Astrocyte (in vitro differentiated cells and primary cell): ENCODE measurements at regions not wholly inside any gene's neighbourhood (a gene's known extent, or its start where the extent isn't known, plus 50 kb on each side); places are given as distances from the start of the nearest gene placed in this dataset.

Experiments used
- EZH2 ChIP-seq: IDR thresholded peaks from 2 replicates; pipeline ENCODE4 v1.6.1; 2012; ENCODE audit warnings: mild to moderate bottlenecking, low read length, inconsistent platforms; ENCODE audit not compliant: insufficient read depth
- TF ChIP-seq, protein P1 (sequence below): IDR thresholded peaks from 2 replicates; pipeline ENCODE4 v1.5.1; 2011; ENCODE audit warnings: low read depth, mild to moderate bottlenecking, inconsistent platforms, low read length, moderate library complexity; ENCODE audit not compliant: insufficient read depth

DNA sequence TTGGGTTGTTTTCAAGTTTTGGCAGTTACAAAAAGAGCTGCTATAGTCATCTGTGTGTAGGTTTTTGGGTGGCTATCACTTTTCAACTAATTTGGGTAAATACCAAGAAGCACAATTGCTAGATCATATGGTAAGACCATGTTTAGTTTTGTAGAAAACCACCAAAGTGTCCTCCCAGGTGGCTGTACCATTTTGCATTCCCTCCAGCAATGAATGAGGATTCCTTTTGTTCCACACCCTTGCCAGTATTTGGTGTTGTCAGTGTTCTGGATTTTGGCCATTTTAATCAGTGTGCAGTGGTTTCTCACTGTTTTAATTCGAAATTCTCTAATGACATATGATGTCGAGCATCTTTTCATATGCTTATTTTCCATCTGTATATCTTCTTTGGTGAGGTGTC is 457.5 kb upstream of the ARID1B start:
- TF ChIP-seq, protein P1, sequence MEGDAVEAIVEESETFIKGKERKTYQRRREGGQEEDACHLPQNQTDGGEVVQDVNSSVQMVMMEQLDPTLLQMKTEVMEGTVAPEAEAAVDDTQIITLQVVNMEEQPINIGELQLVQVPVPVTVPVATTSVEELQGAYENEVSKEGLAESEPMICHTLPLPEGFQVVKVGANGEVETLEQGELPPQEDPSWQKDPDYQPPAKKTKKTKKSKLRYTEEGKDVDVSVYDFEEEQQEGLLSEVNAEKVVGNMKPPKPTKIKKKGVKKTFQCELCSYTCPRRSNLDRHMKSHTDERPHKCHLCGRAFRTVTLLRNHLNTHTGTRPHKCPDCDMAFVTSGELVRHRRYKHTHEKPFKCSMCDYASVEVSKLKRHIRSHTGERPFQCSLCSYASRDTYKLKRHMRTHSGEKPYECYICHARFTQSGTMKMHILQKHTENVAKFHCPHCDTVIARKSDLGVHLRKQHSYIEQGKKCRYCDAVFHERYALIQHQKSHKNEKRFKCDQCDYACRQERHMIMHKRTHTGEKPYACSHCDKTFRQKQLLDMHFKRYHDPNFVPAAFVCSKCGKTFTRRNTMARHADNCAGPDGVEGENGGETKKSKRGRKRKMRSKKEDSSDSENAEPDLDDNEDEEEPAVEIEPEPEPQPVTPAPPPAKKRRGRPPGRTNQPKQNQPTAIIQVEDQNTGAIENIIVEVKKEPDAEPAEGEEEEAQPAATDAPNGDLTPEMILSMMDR: no peak
- TF ChIP-seq EZH2: no peak
